Erythroblast (primary cell): ENCODE measurements at regions not wholly inside any gene's neighbourhood (a gene's known extent, or its start where the extent isn't known, plus 50 kb on each side); places are given as distances from the start of the nearest gene placed in this dataset.

ENCODE experiments used
- DNase-seq, 2 experiments: peaks; one replicate each; lab custom pipeline; 2025; lab: John Stamatoyannopoulos, UW
- GATA1 ChIP-seq: IDR thresholded peaks from 2 replicates; pipeline ENCODE4 v1.6.1; 2011; ENCODE audit warnings: low read depth, mild to moderate bottlenecking, control low read depth, low read length, moderate library complexity
- POLR2A ChIP-seq: IDR thresholded peaks from 2 replicates; pipeline ENCODE4 v1.6.1; 2011; ENCODE audit warnings: mild to moderate bottlenecking, low read length

DNA sequence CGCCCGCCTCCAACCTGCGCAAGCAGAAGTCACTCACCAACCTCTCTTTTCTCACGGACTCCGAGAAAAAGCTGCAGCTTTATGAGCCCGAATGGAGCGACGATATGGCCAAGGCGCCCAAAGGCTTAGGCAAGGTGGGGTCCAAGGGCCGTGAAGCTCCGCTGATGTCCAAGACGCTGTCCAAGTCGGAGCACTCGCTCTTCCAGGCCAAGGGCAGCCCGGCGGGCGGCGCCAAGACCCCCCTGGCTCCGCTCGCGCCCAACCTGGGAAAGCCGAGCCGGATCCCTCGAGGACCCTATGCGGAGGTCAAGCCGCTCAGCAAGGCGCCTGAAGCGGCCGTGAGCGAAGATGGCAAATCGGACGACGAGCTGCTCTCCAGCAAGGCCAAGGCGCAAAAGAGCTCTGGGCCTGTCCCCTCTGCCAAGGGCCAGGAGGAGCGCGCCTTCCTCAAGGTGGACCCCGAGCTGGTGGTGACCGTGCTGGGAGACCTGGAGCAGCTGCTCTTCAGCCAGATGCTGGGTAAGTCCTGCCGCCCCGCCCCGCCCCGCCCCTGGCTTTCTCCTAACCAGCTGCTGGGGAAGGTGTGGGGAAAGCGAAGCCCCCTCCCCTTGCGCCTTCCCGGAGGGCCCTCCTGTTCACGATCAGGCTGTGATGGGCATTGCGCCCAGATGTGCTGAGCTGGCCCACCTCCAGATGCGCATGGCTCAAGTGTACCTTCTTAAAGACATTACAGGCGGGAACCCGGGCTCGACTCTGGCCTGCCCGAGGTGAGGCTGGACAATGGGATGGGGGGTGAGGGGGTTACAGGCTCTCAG, 110.2 kb downstream of the NAV1 start:
- TF ChIP-seq GATA1 (no peak), POLR2A (no peak)
- no peak for DNase-seq

DNA sequence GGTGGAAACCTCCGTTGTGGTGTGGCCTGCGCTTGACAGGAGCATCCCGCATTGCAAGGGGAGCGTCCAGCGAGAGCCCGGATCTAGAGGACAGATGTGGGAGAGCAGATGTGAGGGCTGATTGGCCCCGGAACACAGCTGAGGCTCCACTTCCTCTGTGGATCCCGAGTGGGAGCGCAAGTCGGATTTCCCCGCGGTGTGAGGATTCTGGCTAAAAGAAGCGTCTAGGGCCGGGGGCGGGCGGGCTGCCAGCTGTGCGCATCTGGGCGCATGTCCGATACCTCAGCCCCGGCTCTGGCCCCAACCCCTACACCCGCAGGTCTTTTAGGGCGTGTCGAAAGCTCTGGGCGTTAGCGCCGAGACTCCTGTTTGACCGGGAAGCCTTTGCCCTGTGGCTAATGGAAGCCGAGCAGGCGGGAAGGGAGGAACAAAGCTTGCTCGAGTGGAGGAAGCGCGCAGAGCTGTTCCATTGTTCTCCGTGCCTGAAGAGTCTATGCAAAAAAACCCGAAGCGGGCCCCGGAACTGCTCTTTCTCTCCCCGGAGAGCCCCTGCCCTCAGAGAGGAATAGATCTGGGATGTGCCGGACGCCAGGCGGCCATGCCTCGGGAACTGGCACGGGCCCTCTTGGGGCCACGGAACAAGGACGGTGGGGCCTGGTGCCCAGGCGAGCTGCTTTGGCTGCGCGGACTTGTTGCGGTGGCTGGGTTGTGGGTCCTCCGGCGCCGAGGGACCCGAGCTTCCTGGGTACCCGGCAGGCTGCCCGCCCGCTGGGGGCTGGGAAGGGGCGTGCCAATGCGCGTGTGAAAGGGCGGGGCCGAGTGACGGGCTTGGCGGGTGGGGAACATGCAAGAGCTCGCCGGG, 111.1 kb downstream of the NAV1 start:
- DNase-seq = peak; percentile 11 to 16
- TF ChIP-seq POLR2A = no peak
- TF ChIP-seq GATA1 = no peak

DNA sequence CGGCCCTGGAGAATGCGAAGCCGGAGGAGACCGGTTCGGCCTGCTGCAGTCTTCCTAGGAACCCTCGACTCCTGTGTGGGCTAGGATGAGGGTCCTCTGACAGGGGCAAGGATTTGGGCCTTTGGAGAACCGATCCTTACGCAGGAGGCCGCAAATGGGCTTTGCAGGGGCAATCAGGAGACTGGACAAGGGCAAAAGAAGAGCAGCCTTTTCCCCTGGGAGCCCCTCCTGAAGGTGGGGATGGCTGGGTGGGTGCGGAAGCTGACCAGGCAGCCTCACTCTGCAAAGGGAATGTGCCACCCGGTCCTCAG, 111.7 kb downstream of the NAV1 start:
- no peak for DNase-seq
- TF ChIP-seq GATA1 = no peak
- no peak for TF ChIP-seq POLR2A

DNA sequence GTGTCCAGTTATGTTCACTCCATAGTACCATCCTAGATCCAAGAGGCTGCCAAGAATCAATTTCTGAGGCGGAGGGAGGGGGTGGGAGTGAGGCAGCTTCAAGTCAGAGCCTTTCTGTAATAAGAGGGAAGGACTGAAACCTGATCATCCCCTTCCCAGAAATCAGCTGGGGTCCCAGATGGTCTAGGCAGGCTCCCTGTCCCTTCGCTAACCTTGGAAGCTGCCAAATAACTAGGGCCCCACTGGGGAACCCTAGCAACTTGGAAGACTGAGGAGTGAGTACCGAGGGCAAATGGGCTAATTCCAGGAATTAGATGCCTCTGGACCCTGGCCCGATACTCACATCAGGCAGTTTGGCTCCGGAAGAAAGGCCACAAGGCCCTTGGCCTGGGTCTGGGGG, 113.3 kb downstream of the NAV1 start:
- DNase-seq = no peak
- TF ChIP-seq POLR2A (no peak), GATA1 (no peak)

- TF ChIP-seq POLR2A (no peak), GATA1 (no peak)
- DNase-seq = no peak
These were observed 114.3 kb downstream of the NAV1 start for GRCh38 chr1:201653233-201653632.

- no peak for DNase-seq
- TF ChIP-seq GATA1 (no peak), POLR2A (no peak)
These were observed 115.0 kb downstream of the NAV1 start for GRCh38 chr1:201653883-201654282.

DNA sequence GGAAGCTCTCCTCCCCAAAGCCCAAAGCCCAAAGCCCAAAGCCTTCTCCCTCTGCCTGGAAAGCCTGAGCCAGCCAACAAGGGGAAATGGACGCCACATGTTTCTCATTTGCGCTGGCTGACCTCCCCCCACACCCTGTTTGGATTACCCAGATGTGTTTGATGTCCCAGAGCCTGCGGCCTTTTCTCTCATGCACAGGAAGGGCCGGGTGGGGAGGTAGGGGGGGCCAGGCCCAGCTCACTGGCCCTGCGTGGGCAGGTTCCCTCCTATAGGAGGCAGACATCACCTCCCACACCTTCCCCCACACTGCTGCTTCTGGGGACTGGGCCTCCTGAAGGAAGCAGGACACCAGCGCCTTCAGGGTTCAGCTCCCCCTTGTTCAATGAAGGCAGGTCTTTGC, 116.3 kb downstream of the NAV1 start:
- TF ChIP-seq POLR2A (no peak), GATA1 (no peak)
- no peak for DNase-seq

DNA sequence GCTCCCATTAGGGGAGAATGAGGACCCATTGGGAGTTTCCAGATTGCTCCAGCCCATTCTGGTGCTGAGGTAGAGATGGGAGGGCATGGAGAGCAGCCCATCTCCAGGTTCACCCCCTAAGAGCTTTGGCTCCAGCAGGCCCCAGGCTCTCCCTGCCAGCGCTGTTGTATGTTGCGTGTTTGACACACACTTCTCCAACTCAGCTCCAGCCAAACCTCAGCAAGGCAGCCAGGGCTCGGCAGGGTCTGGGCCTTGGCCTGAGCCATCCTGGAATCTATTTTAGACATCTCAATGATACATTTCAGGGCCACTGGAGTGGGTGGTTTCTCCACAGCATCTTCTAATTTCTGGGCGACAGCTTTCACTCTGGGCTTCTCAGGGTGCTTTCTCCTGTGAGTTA, 117.0 kb downstream of the NAV1 start:
- TF ChIP-seq POLR2A = no peak
- TF ChIP-seq GATA1 = no peak
- DNase-seq = no peak

GRCh38 chr1:201656311-201657032, 117.5 kb downstream of the NAV1 start:
- TF ChIP-seq GATA1 = no peak
- no peak for TF ChIP-seq POLR2A
- DNase-seq = no peak

DNA sequence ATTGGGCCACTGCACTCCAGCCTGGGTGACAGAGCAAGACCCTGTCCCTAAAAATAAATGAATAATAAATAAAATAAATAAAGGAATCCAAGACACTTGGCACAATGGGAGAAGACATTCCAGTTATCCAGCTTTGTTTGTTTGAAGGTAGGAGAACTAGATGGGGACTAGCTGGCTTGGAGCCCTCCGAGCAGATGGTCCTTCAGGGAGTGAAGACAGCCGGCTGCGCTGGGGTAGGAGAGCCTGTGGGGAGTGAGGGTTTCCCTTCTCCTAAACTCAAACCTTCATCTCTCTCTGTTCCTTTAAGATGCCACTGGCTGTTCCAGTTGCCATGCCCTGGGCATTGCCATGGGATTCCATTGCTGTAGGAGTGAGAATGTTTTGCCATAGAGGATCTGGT, 120.6 kb downstream of the NAV1 start:
- no peak for TF ChIP-seq GATA1
- TF ChIP-seq POLR2A = no peak
- DNase-seq = no peak

DNA sequence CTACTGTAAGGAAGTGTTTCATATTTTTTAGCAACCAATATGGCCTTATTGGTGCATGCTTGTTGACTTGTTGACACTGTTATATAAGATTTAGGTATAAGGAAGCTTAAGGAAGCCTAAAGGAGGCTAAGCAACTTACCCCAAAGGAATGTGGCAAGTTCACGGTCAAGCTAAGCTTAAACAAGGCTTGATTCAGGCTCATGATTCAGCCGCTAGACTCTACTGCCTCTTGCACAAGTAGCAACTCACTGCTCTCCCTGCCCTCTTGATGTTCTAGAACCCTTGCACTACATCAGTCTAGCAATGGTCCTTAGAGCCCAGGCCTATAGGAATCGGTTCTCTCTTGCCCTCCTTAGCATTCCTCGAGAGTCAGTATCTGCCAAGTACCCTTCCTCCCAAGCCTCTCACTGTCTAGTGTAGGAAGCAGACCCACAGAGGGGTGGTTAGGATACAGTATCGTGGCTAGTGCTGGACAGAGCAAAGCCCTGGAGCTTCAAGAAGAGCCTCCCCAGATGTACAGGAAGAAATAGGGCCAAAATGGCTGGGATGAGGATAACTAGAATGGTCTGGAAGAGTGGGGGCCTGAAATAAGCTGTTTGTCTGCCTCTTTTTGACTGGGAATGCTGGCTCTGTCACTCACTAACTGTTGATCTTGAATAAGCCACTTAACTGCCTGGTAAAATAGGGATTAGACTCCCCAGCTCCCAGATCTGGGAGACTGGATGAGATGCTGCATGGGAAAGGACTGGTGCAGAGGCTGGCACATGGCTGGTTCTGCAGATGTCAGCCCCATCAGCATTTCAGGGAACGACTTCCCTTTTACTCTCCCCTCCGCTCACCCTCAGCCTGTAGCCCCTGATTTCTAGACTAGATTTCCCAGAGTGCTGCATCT, 122.2 kb downstream of the NAV1 start:
- no peak for DNase-seq

GRCh38 chr1:201661823-201662359, 123.0 kb downstream of the NAV1 start:
- TF ChIP-seq POLR2A (no peak), GATA1 (no peak)
- DNase-seq = no peak

More for the DNA sequence above, 122.2 kb downstream of the NAV1 start:
- TF ChIP-seq GATA1 (no peak), POLR2A (no peak)
